K562 (cell line): ENCODE measurements at regions not wholly inside any gene's neighbourhood (a gene's known extent, or its start where the extent isn't known, plus 50 kb on each side); places are given as distances from the start of the nearest gene placed in this dataset.
A peak's percentile ranks its signal among the peaks of the same experiment; 100 is the strongest.

Experiments used
- ATAC-seq: fragments of 200-7000 bp; cut with Tn5 transposase; 3 replicates; pipeline ENCODE4 v1.9.1; 2020; ENCODE audit warnings: moderate library complexity
- BruUV-seq: library from RNA; stranded (reverse); fragments of 400-500 nt; replicated peaks from 2 replicates; lab custom pipeline; 2021; lab: Mats Ljungman, UMichigan
- CTCF ChIA-PET: fragments of 300-600 bp; formaldehyde crosslinking; extraction: SDS; loops from one replicate; lab custom pipeline; 2021; ENCODE audit warnings: low intra/inter-chr PET ratio; lab: Yijun Ruan, JAX
- POLR2A ChIA-PET: fragments of 300-600, 350-650 bp; sonication (Branson Sonifier 250); formaldehyde crosslinking; extraction: SDS; loops from one replicate; lab custom pipeline; 2021; ENCODE audit warnings: antibody characterized with exemption, inconsistent platforms; lab: Yijun Ruan, JAX
- DNase-seq, 4 experiments: peaks; one replicate each; pipeline versions ENCODE4 v3.0.0 to v3.0.0-alpha.2; 2011 to 2018; ENCODE audit warnings: low spot score in 3 of 4, mixed read lengths in 3 of 4; ENCODE audit errors: extremely low read depth in 1 of 4
- FAIRE-seq: peaks from 2 replicates; lab custom pipeline; 2011; peaks lifted over from hg19 to GRCh38; lab: Jason Lieb, UNC
- H2AFZ ChIP-seq: 2 replicates; pipeline ENCODE4 v1.6.0; 2011; ENCODE audit warnings: low read depth, low read length, control low read depth, inconsistent platforms
- H3K27ac ChIP-seq: fragments of 200-600 bp; 3 replicates; pipeline ENCODE4 v1.8.0; 2011; ENCODE audit warnings: low read depth, mild to moderate bottlenecking, control low read depth, inconsistent platforms, low read length, moderate library complexity, mixed read lengths; ENCODE audit errors: extremely low read depth
- H3K27me3 ChIP-seq, 2 experiments: fragments of 300-600 bp in 1 of 2; 2 replicates in 1 of 2; 3 replicates in 1 of 2; pipeline versions ENCODE4 v1.6.0 to v1.8.0; 2011; ENCODE audit warnings: inconsistent platforms in 2 of 2, low read length in 2 of 2, mild to moderate bottlenecking in 1 of 2, mixed read lengths in 1 of 2, moderate library complexity in 1 of 2; ENCODE audit not compliant: control insufficient read depth in 2 of 2, insufficient read depth in 2 of 2
- H3K36me3 ChIP-seq: fragments of 300-600 bp; 3 replicates; pipeline ENCODE4 v1.8.0; 2011; ENCODE audit warnings: mild to moderate bottlenecking, low read length, inconsistent platforms; ENCODE audit not compliant: control insufficient read depth, insufficient read depth
- H3K4me1 ChIP-seq, 2 experiments: fragments of 200-600 bp in 1 of 2; replicated peaks in 1 of 2; 2 replicates in 1 of 2; 3 replicates in 1 of 2; pipeline versions ENCODE4 v1.5.1 to v1.8.0; 2011; ENCODE audit warnings: inconsistent platforms in 2 of 2, low read length in 2 of 2, mild to moderate bottlenecking in 1 of 2, mixed read lengths in 1 of 2, moderate library complexity in 1 of 2; ENCODE audit not compliant: control insufficient read depth in 2 of 2, insufficient read depth in 2 of 2
- H3K4me2 ChIP-seq: 2 replicates; pipeline ENCODE4 v1.6.1; 2011; ENCODE audit warnings: low read length, control low read depth, inconsistent platforms, mixed read lengths; ENCODE audit not compliant: insufficient read depth
- H3K4me3 ChIP-seq: fragments of 200-600 bp; sonication (generic), shearing (Covaris generic); 2 replicates; pipeline ENCODE4 v1.5.1; 2016; ENCODE audit warnings: control low read depth, inconsistent platforms
- H3K79me2 ChIP-seq: fragments of 200-600 bp; 3 replicates; pipeline ENCODE4 v1.8.0; 2011; ENCODE audit warnings: low read length, inconsistent platforms; ENCODE audit not compliant: control insufficient read depth, insufficient read depth
- H3K9ac ChIP-seq, 2 experiments: 2 replicates each; pipeline versions ENCODE4 v1.6.0 to v1.6.1; 2011; ENCODE audit warnings: low read depth in 2 of 2, low read length in 2 of 2, control low read depth in 1 of 2, inconsistent platforms in 1 of 2, mild to moderate bottlenecking in 1 of 2, mixed read lengths in 1 of 2; ENCODE audit not compliant: insufficient read depth in 1 of 2
- H3K9me1 ChIP-seq: one replicate; pipeline ENCODE4 v1.6.0; 2011; ENCODE audit warnings: inconsistent platforms, mild to moderate bottlenecking, low read length, moderate library complexity; ENCODE audit not compliant: control insufficient read depth, insufficient read depth
- H3K9me3 ChIP-seq: replicated peaks from 2 replicates; pipeline ENCODE4 v1.5.1; 2011; ENCODE audit warnings: low read depth, low read length, inconsistent platforms; ENCODE audit not compliant: control insufficient read depth, insufficient read depth
- H4K20me1 ChIP-seq: replicated peaks from 2 replicates; pipeline ENCODE4 v1.6.1; 2011; ENCODE audit warnings: low read length, inconsistent platforms, mixed read lengths; ENCODE audit not compliant: control insufficient read depth, insufficient read depth
- ARID1B ChIP-seq: fragments of 450-650 bp; IDR thresholded peaks from 2 replicates; pipeline ENCODE4 v1.6.1; 2016; ENCODE audit warnings: antibody characterized with exemption, mild to moderate bottlenecking, inconsistent platforms
- KAT8 ChIP-seq: fragments of 450-650 bp; IDR thresholded peaks from 2 replicates; pipeline ENCODE4 v1.6.1; 2016; ENCODE audit warnings: low read depth, mild to moderate bottlenecking
- KHSRP ChIP-seq: fragments of 450-650 bp; IDR thresholded peaks from 2 replicates; pipeline ENCODE4 v1.6.1; 2017
- MEF2D ChIP-seq: conservative IDR thresholded peaks from 2 replicates; pipeline ENCODE4 v1.6.1; 2016; ENCODE audit warnings: low read depth, missing genetic modification characterization, missing compliant biosample characterization
- MEIS2 ChIP-seq: fragments of 450-650 bp; IDR thresholded peaks from 2 replicates; pipeline ENCODE4 v1.6.1; 2014; ENCODE audit warnings: mild to moderate bottlenecking; ENCODE audit not compliant: partially characterized antibody
- MIER1 ChIP-seq: fragments of 450-650 bp; IDR thresholded peaks from 2 replicates; pipeline ENCODE4 v1.6.1; 2016; ENCODE audit warnings: antibody characterized with exemption, mild to moderate bottlenecking, low read depth
- NCOA1 ChIP-seq: fragments of 450-650 bp; IDR thresholded peaks from 2 replicates; pipeline ENCODE4 v1.6.1; 2016; ENCODE audit warnings: low read depth
- POLR2A ChIP-seq: fragments of 450-650 bp; conservative IDR thresholded peaks from 2 replicates; pipeline ENCODE4 v1.6.1; 2016
- PYGO2 ChIP-seq: fragments of 450-650 bp; IDR thresholded peaks from 2 replicates; pipeline ENCODE4 v1.6.1; 2016; ENCODE audit warnings: mild to moderate bottlenecking, missing genetic modification characterization, moderate library complexity, missing compliant biosample characterization
- RUNX1 ChIP-seq: sonication (generic); IDR thresholded peaks from 2 replicates; pipeline ENCODE4 v1.6.1; 2016; ENCODE audit warnings: antibody characterized with exemption, low read depth
- SRSF7 ChIP-seq: fragments of 200-400 bp; formaldehyde crosslinking; optimal IDR thresholded peaks from 2 replicates; pipeline ENCODE3; 2017; ENCODE audit warnings: mild to moderate bottlenecking, low read depth, low read length
- STAT5A ChIP-seq: IDR thresholded peaks from 2 replicates; pipeline ENCODE4 v1.6.1; 2012; ENCODE audit warnings: low read length, inconsistent platforms, borderline replicate concordance
- TAF1 ChIP-seq: IDR thresholded peaks from 2 replicates; pipeline ENCODE4 v1.6.1; 2011; ENCODE audit warnings: mild to moderate bottlenecking, low read length, moderate library complexity; ENCODE audit not compliant: insufficient read depth, control insufficient read depth, severe bottlenecking; ENCODE audit errors: extremely low read depth
- TAF15 ChIP-seq: fragments of 200-400 bp; formaldehyde crosslinking; IDR thresholded peaks from 2 replicates; pipeline ENCODE4 v1.6.1; 2017; ENCODE audit warnings: mild to moderate bottlenecking, low read depth, low read length, moderate library complexity
- ZBTB17 ChIP-seq: fragments of 450-650 bp; formaldehyde crosslinking; IDR thresholded peaks from 2 replicates; pipeline ENCODE4 v1.4.0; 2020; ENCODE audit warnings: mild to moderate bottlenecking
- ZNF57 ChIP-seq: fragments of 450-650 bp; formaldehyde crosslinking; IDR thresholded peaks from 2 replicates; pipeline ENCODE4 v1.4.0; 2020; ENCODE audit warnings: mild to moderate bottlenecking, moderate library complexity
- WGBS: fragments of 100-300 bp; shearing (Covaris generic); methylation state at CpG from one replicate; pipeline ENCODE4 v1.1.6; 2016; ENCODE audit warnings: low coverage, mixed read lengths; ENCODE audit not compliant: insufficient coverage; ENCODE audit errors: missing lambda C conversion rate; 5-methylcytosine and 5-hydroxymethylcytosine counted together
- in situ Hi-C: fragments of 300-500 bp; cut with MboI; formaldehyde crosslinking; loops from 4 replicates; pipeline ENCODE4 v1.15.0; 2018; ENCODE audit warnings: inconsistent platforms, mixed read lengths
- intact Hi-C: fragments of 100-400 bp; cut with micrococcal nuclease; formaldehyde crosslinking; loops from 2 replicates; pipeline ENCODE4 v1.14.2; 2022
- TF ChIP-seq, protein P1 (sequence below), 2 experiments: fragments of 150-350 bp in 1 of 2; IDR thresholded peaks; 2 replicates each; pipeline ENCODE4 v1.6.1; 2012 to 2016; ENCODE audit warnings: low read depth in 2 of 2, low read length in 2 of 2, mild to moderate bottlenecking in 1 of 2, moderate library complexity in 1 of 2
- TF ChIP-seq, protein P2 (sequence below): fragments of 450-650 bp; IDR thresholded peaks from 2 replicates; pipeline ENCODE4 v1.6.1; 2016
- TF ChIP-seq, protein P3 (sequence below): fragments of 450-650 bp; formaldehyde crosslinking; IDR thresholded peaks from 2 replicates; pipeline ENCODE4 v1.4.0; 2022; ENCODE audit warnings: missing genetic modification characterization

DNA sequence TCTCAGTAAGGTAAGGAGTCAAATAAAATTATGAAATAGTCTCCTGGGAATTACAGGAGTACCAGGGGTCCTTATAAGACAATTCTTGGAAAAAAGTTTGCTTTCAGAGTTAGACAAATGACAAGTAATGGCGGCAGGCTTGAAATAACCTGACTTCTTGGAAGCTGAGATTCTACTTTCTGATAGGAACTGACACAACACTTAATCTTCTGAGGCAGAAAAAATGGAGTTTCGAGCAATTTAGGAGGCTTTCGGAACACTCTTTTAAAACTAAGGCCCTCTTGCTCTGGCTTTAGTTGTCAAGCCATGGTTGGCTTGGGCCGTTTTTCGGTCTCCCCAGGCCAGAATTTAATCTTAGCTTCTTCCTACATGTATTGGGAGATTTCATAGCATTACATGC is 260.0 kb downstream of the GATA3 start:
- H3K4me1 ChIP-seq: peaks cover 0 to 10% of the 10 kb centered on the region in 2 experiments; a peak in 3 of 5 replicates
- in situ Hi-C loops: no loop called here
- H3K79me2 ChIP-seq: no peaks in the 10 kb centered on the region
- no peak overlapping the region for H3K9ac ChIP-seq
- H3K36me3 ChIP-seq: no peaks in the 10 kb centered on the region
- POLR2A ChIA-PET: interaction anchor here (1.1 kb wide), 1 partner anchor 8 kb away, joined by 6 read pairs; no protein-coding TSS in a partner anchor
- FAIRE-seq: no peak
- peaks cover 0 to 5% of the 10 kb centered on the region in 2 experiments; a peak in 2 of 5 replicates for H3K27me3 ChIP-seq
- WGBS: 2% methylated on average over 5 of the region's 5 CpGs
- peak; percentile 51; the same call in 2 of the 3 replicates for ATAC-seq
- H3K9me1 ChIP-seq: no peaks in the 10 kb centered on the region
- intact Hi-C loops: no loop called here
- BruUV-seq: no TSS peak
- H3K9me3 ChIP-seq: no peaks in the 10 kb centered on the region
- H4K20me1 ChIP-seq: no peaks in the 10 kb centered on the region
- DNase-seq: peak in 2 of 4 experiments; percentile 10 to 15
- peak overlapping the region; percentile 54 for H3K4me2 ChIP-seq
- H3K27ac ChIP-seq: peak overlapping the region; percentile 59; the same call in 2 of the 3 replicates
- CTCF ChIA-PET: no interaction called here
- H2AFZ ChIP-seq: peak overlapping the region; percentile 65
- no peak overlapping the region for H3K4me3 ChIP-seq
- TF ChIP-seq, protein P1, sequence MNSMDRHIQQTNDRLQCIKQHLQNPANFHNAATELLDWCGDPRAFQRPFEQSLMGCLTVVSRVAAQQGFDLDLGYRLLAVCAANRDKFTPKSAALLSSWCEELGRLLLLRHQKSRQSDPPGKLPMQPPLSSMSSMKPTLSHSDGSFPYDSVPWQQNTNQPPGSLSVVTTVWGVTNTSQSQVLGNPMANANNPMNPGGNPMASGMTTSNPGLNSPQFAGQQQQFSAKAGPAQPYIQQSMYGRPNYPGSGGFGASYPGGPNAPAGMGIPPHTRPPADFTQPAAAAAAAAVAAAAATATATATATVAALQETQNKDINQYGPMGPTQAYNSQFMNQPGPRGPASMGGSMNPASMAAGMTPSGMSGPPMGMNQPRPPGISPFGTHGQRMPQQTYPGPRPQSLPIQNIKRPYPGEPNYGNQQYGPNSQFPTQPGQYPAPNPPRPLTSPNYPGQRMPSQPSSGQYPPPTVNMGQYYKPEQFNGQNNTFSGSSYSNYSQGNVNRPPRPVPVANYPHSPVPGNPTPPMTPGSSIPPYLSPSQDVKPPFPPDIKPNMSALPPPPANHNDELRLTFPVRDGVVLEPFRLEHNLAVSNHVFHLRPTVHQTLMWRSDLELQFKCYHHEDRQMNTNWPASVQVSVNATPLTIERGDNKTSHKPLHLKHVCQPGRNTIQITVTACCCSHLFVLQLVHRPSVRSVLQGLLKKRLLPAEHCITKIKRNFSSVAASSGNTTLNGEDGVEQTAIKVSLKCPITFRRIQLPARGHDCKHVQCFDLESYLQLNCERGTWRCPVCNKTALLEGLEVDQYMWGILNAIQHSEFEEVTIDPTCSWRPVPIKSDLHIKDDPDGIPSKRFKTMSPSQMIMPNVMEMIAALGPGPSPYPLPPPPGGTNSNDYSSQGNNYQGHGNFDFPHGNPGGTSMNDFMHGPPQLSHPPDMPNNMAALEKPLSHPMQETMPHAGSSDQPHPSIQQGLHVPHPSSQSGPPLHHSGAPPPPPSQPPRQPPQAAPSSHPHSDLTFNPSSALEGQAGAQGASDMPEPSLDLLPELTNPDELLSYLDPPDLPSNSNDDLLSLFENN (IDR thresholded peaks at IDR 0.05; ENCODE audit: low read depth in 2 of 2, low read length in 2 of 2): no peak
- TF ChIP-seq STAT5A: peak; percentile 32; the same call in 1 of the 2 replicates
- TF ChIP-seq MEIS2: peak; percentile 90
- no peak for TF ChIP-seq POLR2A
- peak; percentile 25; the same call in 1 of the 2 replicates for TF ChIP-seq ARID1B
- 0 out of 2 replicates have a peak, but pooled peaks have one; percentile 28 for TF ChIP-seq MEF2D
- no peak for TF ChIP-seq KHSRP
- TF ChIP-seq ZBTB17: 0 out of 2 replicates have a peak, but pooled peaks have one; percentile 31
- no peak for TF ChIP-seq SRSF7
- TF ChIP-seq PYGO2 (tag): no peak
- no peak for TF ChIP-seq TAF15
- no peak for TF ChIP-seq MIER1
- TF ChIP-seq NCOA1: no peak
- TF ChIP-seq, protein P2, sequence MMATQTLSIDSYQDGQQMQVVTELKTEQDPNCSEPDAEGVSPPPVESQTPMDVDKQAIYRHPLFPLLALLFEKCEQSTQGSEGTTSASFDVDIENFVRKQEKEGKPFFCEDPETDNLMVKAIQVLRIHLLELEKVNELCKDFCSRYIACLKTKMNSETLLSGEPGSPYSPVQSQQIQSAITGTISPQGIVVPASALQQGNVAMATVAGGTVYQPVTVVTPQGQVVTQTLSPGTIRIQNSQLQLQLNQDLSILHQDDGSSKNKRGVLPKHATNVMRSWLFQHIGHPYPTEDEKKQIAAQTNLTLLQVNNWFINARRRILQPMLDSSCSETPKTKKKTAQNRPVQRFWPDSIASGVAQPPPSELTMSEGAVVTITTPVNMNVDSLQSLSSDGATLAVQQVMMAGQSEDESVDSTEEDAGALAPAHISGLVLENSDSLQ: 0 out of 2 replicates have a peak, but pooled peaks have one; percentile 6
- no peak for TF ChIP-seq TAF1
- no peak for TF ChIP-seq RUNX1
- TF ChIP-seq, protein P3, sequence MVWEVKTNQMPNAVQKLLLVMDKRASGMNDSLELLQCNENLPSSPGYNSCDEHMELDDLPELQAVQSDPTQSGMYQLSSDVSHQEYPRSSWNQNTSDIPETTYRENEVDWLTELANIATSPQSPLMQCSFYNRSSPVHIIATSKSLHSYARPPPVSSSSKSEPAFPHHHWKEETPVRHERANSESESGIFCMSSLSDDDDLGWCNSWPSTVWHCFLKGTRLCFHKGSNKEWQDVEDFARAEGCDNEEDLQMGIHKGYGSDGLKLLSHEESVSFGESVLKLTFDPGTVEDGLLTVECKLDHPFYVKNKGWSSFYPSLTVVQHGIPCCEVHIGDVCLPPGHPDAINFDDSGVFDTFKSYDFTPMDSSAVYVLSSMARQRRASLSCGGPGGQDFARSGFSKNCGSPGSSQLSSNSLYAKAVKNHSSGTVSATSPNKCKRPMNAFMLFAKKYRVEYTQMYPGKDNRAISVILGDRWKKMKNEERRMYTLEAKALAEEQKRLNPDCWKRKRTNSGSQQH (CRISPR knock-in tag): no peak
- TF ChIP-seq ZNF57: no peak
- TF ChIP-seq KAT8: no peak
